ENCODE measurements at regions not wholly inside any gene's neighbourhood (a gene's known extent, or its start where the extent isn't known, plus 50 kb on each side); places are given as distances from the start of the nearest gene placed in this dataset.

DNA sequence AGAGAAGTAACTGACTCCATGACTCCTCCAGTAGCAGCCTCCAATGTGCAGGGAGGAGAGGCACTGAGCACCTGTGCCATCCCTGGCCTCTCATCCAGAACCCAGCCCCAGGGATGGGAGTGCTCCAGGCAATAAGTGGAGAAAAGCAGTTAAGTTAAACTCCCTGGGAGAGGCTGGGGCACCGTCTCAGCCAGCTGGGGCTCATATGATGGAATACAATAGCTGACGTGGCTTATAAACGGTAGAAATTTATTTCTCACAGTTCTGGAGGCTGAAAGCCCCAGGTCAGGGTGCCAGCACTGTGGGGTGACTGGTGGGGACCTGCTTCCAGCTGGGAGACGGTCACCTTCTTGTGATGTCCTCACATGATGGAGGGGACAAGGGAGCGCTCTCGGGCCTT, 94.7 kb downstream of the RAMP3 start:
- H3K79me2 ChIP-seq (ENCODE audit: control insufficient read depth, insufficient read depth, low read length): no peaks in the 10 kb centered on the region
- 30% methylated on average over 6 of the region's 6 CpGs for WGBS (ENCODE audit: insufficient coverage, insufficient replicate concordance, low lambda C conversion rate, missing lambda C conversion rate)
- H3K9ac ChIP-seq (ENCODE audit: control insufficient read depth, insufficient read depth, low read length): no peak overlapping the region
- no peaks in the 10 kb centered on the region for H3K9me3 ChIP-seq (replicated peaks; ENCODE audit: control insufficient read depth, insufficient read depth, low read length)
- CTCF ChIA-PET: no interaction called here
- no TSS peak for BruUV-seq (replicated peaks)
- RAD21 ChIA-PET (ENCODE audit: unreplicated experiment): no interaction called here
- no peak overlapping the region for H3K4me2 ChIP-seq (ENCODE audit: control insufficient read depth, insufficient read depth)
- POLR2A ChIA-PET: no interaction called here
- no peak for TF ChIP-seq MYC (IDR thresholded peaks at IDR 0.05; ENCODE audit: insufficient read depth, insufficient read length, insufficient replicate concordance, low read length, severe bottlenecking)
- no peak for TF ChIP-seq NFYA (IDR thresholded peaks at IDR 0.05; ENCODE audit: borderline replicate concordance, low read depth, low read length)
- no peak for TF ChIP-seq HDGF (IDR thresholded peaks at IDR 0.05)
- TF ChIP-seq, protein P1, sequence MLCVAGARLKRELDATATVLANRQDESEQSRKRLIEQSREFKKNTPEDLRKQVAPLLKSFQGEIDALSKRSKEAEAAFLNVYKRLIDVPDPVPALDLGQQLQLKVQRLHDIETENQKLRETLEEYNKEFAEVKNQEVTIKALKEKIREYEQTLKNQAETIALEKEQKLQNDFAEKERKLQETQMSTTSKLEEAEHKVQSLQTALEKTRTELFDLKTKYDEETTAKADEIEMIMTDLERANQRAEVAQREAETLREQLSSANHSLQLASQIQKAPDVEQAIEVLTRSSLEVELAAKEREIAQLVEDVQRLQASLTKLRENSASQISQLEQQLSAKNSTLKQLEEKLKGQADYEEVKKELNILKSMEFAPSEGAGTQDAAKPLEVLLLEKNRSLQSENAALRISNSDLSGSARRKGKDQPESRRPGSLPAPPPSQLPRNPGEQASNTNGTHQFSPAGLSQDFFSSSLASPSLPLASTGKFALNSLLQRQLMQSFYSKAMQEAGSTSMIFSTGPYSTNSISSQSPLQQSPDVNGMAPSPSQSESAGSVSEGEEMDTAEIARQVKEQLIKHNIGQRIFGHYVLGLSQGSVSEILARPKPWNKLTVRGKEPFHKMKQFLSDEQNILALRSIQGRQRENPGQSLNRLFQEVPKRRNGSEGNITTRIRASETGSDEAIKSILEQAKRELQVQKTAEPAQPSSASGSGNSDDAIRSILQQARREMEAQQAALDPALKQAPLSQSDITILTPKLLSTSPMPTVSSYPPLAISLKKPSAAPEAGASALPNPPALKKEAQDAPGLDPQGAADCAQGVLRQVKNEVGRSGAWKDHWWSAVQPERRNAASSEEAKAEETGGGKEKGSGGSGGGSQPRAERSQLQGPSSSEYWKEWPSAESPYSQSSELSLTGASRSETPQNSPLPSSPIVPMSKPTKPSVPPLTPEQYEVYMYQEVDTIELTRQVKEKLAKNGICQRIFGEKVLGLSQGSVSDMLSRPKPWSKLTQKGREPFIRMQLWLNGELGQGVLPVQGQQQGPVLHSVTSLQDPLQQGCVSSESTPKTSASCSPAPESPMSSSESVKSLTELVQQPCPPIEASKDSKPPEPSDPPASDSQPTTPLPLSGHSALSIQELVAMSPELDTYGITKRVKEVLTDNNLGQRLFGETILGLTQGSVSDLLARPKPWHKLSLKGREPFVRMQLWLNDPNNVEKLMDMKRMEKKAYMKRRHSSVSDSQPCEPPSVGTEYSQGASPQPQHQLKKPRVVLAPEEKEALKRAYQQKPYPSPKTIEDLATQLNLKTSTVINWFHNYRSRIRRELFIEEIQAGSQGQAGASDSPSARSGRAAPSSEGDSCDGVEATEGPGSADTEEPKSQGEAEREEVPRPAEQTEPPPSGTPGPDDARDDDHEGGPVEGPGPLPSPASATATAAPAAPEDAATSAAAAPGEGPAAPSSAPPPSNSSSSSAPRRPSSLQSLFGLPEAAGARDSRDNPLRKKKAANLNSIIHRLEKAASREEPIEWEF (IDR thresholded peaks at IDR 0.05; ENCODE audit: insufficient replicate concordance, low read depth, low read length): no peak
- TF ChIP-seq LARP7 (IDR thresholded peaks at IDR 0.05): no peak
- no peak for TF ChIP-seq SUZ12 (IDR thresholded peaks at IDR 0.05; ENCODE audit: unreplicated experiment)
- TF ChIP-seq CBX3 (IDR thresholded peaks at IDR 0.05; ENCODE audit: borderline replicate concordance, low read depth): no peak
- no peak for TF ChIP-seq SREBF1 (IDR thresholded peaks at IDR 0.05; ENCODE audit: low read length)
- no peak for TF ChIP-seq SRF (IDR thresholded peaks at IDR 0.05; ENCODE audit: low read depth in 2 of 2, low read length in 2 of 2)
- no peak for TF ChIP-seq STAT3 (IDR thresholded peaks at IDR 0.05; ENCODE audit: low read depth, low read length)
- no peak for TF ChIP-seq DPF2 (IDR thresholded peaks at IDR 0.05)
- TF ChIP-seq NRF1 (conservative IDR thresholded peaks at IDR 0.05; ENCODE audit: low read depth, low read length): no peak
- TF ChIP-seq, protein P2, sequence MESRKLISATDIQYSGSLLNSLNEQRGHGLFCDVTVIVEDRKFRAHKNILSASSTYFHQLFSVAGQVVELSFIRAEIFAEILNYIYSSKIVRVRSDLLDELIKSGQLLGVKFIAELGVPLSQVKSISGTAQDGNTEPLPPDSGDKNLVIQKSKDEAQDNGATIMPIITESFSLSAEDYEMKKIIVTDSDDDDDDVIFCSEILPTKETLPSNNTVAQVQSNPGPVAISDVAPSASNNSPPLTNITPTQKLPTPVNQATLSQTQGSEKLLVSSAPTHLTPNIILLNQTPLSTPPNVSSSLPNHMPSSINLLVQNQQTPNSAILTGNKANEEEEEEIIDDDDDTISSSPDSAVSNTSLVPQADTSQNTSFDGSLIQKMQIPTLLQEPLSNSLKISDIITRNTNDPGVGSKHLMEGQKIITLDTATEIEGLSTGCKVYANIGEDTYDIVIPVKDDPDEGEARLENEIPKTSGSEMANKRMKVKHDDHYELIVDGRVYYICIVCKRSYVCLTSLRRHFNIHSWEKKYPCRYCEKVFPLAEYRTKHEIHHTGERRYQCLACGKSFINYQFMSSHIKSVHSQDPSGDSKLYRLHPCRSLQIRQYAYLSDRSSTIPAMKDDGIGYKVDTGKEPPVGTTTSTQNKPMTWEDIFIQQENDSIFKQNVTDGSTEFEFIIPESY (IDR thresholded peaks at IDR 0.05): no peak
- TF ChIP-seq HDAC2 (IDR thresholded peaks at IDR 0.05): no peak
- no peak for TF ChIP-seq TBL1XR1 (IDR thresholded peaks at IDR 0.05; ENCODE audit: low read depth, low read length)
- no peaks in the 10 kb centered on the region for H3K36me3 ChIP-seq (ENCODE audit: control insufficient read depth in 2 of 2, insufficient read depth in 2 of 2, low read length in 1 of 2)
- ATAC-seq (no peak), DNase-seq (ENCODE audit: low read depth, low spot score) (no peak), FAIRE-seq (no peak)
- H3K27me3 ChIP-seq (replicated peaks in 1 of 2; ENCODE audit: control insufficient read depth in 2 of 2, insufficient read depth in 2 of 2, low read length in 1 of 2): no peaks in the 10 kb centered on the region
- no peak overlapping the region for H3K27ac ChIP-seq (ENCODE audit: control insufficient read depth, insufficient read depth)
- SMC1A ChIA-PET (ENCODE audit: uncharacterized antibody, unreplicated experiment): no interaction called here
- H3K4me1 ChIP-seq (ENCODE audit: control insufficient read depth, insufficient read depth, low read length): no peaks in the 10 kb centered on the region
- H2AFZ ChIP-seq (ENCODE audit: control insufficient read depth, low read depth, low read length): no peak overlapping the region
- no peaks in the 10 kb centered on the region for H4K20me1 ChIP-seq (ENCODE audit: control insufficient read depth, insufficient read depth)
- in situ Hi-C loops (cut with MboI) (loop anchor here (5.0 kb wide), 1 partner anchor 100 kb away; no protein-coding TSS in a partner anchor), intact Hi-C loops (cut with micrococcal nuclease; ENCODE audit: unreplicated experiment) (no loop called here)
- no peak overlapping the region for H3K4me3 ChIP-seq

Measured in GM12878 (cell line).